Hepatic stellate cell (primary cell): ENCODE measurements at regions not wholly inside any gene's neighbourhood (a gene's known extent, or its start where the extent isn't known, plus 50 kb on each side); places are given as distances from the start of the nearest gene placed in this dataset.

ENCODE experiments used
- DNase-seq: peaks from one replicate; pipeline ENCODE4 v3.0.0; 2011; ENCODE audit warnings: low spot score

DNA sequence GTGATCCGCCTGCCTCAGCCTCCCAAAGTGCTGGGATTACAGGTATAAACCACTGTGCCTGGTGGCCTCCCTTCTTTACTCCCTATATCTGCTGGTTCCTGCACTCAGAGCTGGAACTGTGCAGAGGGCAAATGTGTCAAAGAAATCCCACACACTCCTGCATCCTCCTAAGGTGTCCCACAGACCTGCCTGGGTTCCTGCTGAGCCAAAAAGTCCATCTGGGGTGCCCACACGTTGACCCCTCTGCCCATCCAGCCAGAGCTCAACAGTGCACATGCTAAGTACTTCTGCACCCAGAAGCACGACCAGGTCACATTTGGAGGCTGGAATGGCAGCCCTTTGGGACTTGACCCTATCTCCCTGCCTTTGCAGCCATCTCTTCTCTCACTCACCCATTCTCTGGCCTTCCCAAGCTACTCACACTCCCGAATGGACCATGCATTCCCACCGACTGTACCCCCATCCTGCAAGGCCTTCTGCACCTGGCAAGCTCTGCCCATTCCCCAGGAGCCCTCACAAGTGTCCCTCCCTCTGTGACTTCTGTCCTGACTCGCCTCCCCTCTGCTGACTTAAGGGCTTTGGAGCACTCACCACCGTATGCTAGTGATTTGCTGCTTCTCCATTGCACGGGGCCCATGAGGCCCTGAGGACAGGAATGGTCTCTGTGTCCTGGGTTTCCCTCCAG, 152.1 kb downstream of the KCTD15 start:
- DNase-seq: no peak

DNA sequence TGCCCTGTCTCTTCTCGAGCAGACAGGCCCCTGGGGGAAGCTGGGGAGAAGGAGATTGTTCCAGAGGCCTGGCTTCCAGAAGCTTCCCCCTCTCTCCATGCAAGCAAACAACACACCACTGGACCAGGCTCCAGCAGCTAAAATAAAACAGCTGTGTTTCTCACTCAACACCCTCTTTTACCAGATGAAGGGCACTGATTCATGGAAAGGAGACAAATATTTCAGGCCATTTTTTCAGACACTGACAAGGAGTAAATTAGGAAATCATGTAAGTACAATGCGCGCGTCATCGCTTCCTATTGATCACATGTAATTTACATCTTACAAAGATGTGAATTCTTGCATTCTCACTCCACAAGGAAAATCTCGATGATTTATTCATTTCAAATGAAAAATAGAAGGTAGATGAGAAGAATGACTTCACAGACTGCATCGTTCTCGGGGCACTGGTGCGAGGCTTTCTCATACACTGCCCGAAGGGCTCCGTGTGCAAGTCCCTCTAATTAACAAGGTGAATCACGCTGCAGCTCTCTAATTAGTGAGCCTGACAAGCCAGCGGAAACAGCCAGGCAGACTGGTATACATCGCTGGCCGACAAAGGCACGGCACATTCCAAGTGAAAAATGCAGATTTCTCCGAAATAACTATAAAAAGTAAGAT, 153.6 kb downstream of the KCTD15 start:
- DNase-seq: no peak

DNA sequence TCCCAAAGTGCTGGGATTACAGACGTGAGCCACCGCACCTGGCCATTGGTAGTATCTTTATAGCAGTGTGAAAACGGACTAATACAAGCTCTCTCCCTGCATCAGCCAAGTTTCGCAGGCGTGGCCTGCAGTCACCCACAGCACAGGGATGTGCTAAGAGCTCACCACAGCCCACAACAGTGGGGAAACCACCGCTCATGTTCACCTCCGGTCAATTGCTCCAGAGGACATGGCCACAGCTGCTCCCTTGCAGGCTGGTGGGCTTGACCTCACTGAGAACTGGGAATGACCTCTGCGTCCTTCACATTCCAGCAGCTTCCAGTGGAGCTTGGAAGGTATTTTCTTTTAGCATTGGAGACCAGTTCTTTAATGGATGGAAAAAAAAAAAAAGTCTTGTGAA, 156.4 kb downstream of the KCTD15 start:
- DNase-seq: no peak

DNA sequence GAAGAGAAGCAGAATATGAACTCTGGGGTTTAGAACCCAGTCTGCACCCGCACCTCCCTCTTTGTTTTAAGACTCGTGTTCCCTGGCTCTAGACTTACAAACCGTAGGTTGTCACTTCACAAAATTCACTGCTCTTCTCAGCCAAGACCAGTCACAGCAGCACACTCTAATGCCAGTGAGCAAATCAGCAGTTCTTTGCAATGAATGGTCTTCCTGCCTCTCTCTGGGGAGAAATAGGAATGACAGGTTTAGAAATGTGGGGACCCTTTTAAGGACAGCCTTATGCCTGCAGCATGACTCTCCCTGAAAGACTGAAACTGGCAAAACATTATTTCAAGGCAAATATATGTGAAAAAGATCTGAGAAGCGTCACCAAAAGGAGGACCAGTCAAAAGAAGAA, 156.9 kb downstream of the KCTD15 start:
- no peak for DNase-seq

DNA sequence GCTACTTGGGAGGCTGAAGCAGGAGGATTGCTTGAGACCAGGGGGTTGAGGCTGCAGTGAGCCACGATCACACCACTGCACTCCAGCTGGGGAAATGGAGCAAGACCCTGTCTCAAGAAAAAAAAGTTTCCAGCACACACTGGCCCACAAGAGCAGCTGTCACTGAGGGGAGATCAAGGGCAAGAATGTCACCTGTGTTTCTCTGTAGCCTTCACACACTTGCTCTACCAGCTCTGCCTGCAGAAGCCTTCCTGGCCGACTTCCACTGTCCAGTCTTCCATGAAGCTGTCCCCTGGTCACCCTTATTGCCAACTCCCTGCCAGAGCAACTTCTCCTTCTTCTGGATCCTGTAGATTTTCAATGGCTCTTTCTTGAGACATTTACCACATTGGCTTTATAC, 158.0 kb downstream of the KCTD15 start:
- DNase-seq: no peak

DNA sequence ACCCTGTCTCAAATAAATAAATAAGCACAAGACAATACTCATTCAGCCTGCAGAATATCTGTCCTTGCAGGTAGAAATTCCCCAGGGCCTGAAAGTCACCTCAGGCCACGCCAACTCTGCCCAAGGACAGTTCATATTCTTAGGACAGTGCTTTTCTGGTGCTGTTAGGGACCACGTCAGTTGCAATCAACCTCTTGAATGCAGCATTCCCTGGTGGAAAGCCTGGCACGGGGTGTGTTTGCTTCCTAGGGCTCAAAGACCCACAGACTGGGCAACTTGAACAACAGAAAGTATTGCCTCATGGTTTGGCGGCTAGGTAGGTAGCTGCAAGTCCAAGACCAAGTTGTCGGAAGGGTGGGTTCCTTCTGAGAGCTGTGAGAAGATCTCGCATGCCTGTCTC, 160.3 kb downstream of the KCTD15 start:
- no peak for DNase-seq

DNA sequence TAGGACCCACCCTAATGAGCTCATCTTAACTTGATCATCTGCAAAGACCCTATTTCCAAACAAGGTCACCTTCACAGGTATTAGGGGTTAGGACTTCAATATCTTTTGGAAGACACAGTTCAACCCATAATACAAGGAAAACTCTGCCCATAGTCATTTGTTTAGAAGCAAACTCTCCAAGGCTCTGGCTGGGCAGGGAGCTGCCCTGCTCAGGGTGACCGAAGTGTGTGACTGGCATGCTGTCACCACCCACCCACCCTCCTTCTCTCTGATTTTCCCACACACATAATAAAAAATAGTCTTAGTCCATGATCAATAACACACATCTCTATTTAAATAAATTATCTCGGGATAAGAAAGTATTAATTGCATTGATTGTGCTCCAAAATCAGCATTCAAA, 161.1 kb downstream of the KCTD15 start:
- DNase-seq: no peak

DNA sequence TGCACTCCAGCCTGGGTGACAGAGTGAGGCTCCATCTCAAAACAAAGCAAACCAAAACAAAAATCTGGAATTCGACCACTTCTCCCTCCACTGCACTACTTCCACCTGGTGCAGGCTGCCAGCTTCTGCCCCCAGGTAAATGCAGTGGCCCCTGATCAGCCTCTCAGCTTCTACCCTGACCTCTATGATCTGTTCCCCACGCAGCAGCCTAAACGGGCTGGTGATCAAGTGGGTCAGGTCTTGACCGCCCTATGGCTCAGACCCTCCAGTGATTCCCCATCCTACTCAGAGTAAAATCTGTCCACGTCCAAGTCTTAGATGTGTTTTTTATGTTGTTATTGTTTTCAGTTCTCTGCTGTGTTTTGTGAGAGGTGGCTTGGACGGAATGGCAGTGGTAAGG, 163.9 kb downstream of the KCTD15 start:
- no peak for DNase-seq

DNA sequence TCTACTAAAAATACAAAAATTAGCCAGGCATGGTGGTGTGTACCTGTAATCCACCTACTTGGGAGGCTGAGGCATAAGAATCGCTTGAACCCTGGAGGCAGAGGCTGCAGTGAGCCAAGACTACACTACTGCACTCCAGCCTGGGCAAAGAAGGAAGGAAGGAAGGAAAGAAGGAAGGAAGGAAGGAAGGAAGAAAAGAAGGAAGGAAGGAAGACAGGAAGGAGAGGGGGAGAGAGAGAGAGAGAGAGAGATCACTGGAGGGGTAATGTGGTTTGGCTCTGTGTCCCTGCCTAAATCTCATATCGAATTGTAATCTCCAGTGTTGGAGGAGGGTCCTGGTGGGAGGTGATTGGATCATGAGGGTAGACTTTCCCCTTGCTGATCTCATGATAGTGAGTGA, 165.5 kb downstream of the KCTD15 start:
- no peak for DNase-seq

DNA sequence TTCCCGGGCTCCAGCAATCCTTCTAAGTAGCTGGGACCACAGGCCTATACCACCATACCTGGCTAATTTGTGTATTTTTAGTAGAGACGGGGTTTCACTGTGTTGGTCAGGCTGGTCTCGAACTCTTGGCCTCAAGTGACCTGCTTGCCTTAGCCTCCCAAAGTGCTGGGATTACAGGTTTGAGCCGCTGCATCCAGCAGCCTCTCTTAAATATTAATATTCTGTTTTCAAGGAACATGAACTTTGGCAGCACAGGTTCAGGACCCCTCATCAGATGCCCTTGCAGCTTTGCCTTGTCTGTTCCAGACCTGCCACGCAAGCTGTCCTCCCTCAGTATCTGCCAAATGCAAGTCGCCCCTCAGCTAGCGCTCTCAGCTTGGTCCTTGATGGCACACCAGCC, 166.8 kb downstream of the KCTD15 start:
- no peak for DNase-seq

DNA sequence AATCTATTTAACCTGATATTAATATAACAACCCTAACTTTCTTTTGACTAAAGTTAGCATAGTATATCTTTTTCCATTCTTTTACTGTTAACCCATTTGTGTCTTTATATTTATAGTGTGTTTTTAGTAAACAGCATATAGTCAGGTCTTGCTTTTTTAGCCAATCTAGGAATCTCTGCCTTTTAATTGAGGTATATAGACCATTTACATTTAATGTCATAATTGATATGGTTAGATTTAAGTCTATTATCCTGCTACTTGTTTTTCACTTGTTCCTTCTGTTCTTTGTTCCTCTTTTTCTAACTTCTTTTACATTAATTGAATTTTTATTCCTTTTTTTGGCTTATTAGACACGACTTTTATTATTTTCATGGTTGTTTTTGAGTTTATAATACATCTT, 174.4 kb downstream of the KCTD15 start:
- no peak for DNase-seq

DNA sequence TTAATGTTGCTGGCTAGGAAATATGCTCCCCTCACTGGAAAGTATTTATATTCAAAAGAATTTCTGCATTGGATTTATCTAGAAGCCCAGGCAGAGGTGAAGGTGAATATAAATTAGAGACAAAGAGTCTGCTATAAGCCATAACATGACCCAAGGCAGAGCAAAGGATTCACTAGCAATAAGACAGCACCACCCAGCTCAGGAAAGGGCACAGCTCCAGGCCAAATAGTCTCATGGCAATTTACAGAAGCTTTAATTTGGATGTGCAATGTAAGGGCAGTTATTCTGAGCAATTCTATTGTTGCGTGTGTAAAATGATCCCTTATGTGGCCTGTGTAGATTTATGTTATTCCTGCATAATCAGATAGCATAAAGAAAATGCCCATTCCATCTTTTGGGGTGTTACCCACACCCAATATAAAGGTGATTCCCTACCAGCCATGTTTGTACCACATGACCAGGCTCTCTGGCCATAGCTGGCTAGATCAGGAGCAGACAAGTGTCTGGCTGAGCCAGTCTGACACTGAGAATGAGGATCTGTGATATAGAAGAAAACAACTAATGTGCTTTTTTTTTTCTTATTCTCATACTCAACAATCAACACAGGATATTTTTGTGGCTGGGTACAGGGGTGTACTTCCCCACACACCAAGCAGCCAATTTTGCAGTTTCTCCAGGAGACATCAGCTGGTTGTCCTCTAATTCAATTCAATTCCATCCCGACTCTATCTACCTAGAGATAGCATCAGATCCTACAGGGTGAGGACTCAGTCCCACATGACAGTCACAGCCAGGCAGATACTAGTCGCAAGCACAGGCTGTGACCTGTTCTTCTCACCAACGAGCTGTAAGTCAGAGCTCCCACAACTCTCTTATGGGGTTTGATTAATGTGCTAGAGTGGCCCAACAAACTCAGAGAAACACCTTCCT, 181.4 kb downstream of the KCTD15 start:
- DNase-seq: no peak

DNA sequence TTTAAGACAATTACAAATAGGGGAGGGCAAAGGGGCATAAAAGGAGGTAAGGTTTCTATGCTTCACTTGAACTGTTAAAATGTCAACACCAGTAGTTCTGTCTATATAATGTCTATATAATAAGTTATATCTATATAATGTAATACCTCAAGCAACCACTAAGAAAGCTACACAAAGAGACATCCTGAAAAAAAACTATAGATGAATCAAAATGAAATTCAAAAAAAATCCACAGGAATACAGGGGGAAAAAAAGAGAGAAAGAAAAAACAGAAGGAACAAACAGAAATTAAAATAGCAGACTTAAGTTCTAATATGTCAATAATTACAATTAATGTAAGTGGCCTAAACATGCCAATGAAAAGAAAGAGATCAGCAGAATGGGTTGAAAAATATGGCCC, 186.0 kb downstream of the KCTD15 start:
- DNase-seq: no peak

DNA sequence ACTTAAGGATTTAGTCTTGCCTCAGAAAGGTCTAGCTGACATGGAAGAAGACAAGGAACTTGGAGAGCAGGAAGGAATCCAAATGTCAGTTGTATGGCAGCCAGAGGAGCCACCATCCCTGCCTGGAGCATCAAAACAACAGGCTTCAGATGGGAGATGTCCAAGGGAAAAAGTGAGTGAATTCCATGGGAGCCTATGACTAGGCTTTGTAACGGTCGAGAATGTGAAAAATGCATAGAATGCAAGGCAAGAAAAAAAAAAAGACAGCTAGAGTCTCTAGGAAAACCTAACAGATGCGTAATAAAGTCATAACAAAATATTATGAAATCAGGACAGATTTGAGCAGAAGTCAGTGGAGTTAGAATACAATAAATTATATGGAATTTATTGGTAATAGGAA, 183.7 kb upstream of the LSM14A start:
- no peak for DNase-seq

DNA sequence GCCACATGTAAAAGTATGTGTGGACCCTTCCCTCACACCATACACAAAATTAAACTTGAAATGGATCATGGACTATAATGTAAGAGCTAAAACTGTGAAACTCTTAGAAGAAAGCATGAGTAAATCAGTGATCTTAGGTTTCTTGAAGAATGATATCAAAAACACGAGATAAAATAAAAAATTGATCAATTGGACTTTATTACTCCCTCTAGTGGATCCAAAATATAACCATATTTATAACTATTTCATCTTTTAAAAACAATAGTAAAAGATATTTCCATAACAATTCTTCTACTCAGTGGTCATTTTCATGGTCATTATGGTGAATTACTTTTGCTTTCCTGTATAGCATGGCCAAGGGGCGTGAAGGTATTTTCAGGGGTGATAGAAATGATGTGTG, 174.6 kb upstream of the LSM14A start:
- no peak for DNase-seq

DNA sequence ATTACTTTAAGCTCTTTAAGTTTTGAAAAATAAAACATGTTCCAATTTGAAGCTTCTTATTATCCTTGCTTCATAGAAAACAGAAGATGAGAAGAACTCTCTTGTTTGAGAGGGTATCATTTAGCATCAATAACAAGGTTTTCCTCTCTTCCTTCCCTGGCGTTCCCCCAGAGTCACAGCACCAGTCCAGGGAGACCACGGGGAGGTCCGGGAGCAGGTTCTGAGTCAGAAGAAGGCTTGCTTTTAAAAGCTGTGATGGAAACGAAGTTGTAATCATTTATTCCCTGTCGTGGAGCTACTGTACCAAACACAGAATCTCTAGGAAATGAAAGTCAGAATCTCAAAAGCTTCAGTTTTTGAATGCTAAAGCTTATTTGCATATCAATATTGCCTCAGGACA, 174.0 kb upstream of the LSM14A start:
- no peak for DNase-seq

DNA sequence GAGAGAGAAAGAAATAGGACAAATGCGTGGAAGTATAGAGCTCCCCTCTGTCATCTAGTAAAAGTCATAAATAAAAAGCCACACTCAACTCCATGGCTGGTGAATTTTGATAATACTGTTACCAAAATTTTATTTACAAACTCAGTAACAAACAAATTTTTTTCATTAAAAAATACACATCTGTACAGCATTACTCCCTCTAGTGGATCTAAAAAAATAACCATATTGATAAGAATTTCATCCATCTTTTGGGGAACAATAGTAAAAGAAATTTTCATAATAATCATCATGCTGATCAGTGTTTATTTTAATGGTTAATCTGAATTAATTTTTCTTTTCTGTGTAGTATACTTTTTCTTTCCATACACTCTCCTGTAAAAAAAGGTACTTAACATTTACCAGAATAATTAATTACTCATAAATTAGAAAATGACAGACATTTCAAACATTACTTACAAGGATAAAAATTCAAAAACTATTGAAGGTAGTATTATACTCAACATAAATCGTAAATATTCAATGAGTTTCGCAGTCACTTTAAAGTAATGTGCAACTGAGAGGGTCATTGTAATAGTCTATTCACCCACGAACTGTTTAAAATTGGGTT, 173.5 kb upstream of the LSM14A start:
- no peak for DNase-seq

DNA sequence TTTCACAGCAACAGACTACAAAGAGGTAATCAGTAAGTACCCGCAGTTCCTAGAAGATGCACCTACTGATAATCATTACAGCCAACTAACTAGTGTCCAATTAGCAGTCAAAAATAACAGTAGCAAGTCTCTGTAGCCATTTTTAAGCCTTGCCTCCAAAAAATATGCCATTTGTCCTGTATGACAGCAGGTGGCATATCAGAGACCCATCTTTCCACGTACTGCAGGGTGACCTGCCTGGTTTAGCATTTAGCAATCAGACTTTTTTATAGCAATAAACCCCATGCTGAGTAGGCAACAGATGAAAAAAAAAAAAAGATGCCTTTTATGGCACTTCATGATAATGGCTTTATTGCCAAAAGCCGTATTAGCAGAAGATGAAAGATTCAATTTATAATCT, 155.3 kb upstream of the LSM14A start:
- DNase-seq: no peak

DNA sequence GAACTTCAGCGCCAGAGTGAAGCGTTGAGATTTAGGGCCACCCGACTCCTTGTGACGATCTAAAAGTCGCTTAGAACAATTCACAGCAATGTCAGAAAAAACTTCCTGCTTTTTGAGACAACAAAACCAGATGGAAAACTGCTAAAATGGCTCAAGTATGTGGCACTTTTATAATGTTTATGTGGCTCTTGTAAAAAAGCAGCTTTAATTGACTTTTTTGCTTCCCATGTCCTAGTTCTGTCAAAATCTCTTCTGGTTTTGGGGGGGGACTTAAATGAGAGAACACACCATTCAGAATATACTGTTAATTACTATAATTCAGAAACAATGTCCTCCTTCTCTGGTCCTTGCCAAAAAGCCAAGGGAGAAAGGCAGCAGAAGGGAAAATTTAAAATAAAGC, 154.7 kb upstream of the LSM14A start:
- no peak for DNase-seq

DNA sequence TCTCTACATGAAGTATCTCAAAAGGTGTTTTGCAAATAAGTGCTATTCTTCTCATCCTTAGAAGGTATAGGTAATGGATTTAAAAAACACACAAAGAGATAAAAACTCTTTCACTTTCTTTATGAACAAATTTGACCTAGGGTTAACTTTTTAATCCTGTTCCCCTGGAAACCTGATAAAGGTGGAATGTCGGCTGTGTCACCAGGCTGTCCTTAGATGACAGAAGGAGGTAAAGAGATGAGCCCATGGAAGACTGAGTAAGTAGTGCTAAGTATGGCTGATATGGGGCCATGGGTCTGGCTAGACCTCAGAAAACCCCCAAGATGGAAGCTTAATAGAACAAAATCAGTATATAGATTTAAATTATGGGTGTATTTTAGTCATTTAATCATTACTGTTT, 153.8 kb upstream of the LSM14A start:
- DNase-seq: no peak

DNA sequence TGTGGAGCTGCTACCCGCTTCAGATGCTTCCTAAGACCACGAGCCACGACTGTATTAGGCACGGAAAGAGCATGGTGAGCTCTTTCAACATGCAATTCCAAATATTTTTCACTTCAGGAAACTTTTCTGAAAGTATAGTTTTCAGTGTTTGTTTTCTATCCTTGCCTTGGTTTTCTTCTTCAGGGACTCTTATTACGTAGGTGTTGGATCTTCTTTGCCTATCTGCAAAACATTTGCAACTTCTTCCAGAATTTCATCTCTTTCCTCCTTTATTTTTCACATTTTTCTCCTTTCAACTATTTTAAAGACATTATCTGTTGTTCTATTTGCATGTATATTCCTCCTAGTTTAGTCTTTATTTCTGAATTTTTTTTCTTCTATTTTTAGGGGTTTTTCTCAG, 148.9 kb upstream of the LSM14A start:
- no peak for DNase-seq

DNA sequence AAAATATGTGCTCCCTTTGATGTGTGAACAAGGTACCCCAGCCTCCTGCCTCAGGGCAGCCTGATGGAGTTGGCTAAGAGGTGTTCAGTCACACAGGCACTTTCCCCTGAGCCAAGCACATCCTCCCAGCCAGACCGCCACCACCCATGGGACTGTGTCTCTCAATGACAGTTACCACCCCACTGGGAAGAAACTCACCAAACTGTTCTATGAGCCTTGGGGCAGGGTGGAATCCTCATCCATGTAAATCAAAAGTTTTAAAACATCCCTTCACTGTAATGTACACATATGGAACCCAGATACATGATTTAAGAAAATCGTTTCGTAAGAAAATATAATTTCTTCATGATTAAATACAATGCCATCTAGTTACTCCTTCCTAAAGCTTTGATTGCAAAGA, 138.4 kb upstream of the LSM14A start:
- no peak for DNase-seq
